A549 (cell line): ENCODE measurements at regions not wholly inside any gene's neighbourhood (a gene's known extent, or its start where the extent isn't known, plus 50 kb on each side); places are given as distances from the start of the nearest gene placed in this dataset.

Experiments
- ATAC-seq, 2 experiments: fragments of 200-7000 bp in 1 of 2; fragments of >200 bp in 1 of 2; cut with Nextera tagmentation in 1 of 2; cut with Tn5 transposase in 1 of 2; 3 replicates each; pipeline versions ENCODE4 v1.8.0 to v1.9.1; 2018 to 2020; ENCODE audit warnings: mild to moderate bottlenecking in 1 of 2, moderate library complexity in 1 of 2
- CTCF ChIA-PET: fragments of 300-600 bp; sonication (Branson Sonifier 250); formaldehyde crosslinking; extraction: SDS; loops from one replicate; lab custom pipeline; 2021; ENCODE audit warnings: antibody characterized with exemption, inconsistent platforms; lab: Yijun Ruan, JAX
- POLR2A ChIA-PET: fragments of 350-600 bp; formaldehyde crosslinking; extraction: SDS; loops from one replicate; lab custom pipeline; 2021; ENCODE audit warnings: antibody characterized with exemption, inconsistent platforms; lab: Yijun Ruan, JAX
- DNase-seq, 2 experiments: peaks; one replicate each; pipeline versions ENCODE4 v3.0.0 to v3.0.0-alpha.2; 2011 to 2016; ENCODE audit warnings: low read depth in 1 of 2, low spot score in 1 of 2
- FAIRE-seq: peaks from 2 replicates; lab custom pipeline; 2011; peaks lifted over from hg19 to GRCh38; lab: Jason Lieb, UNC
- H3K27ac ChIP-seq, 2 experiments: fragments of >200 bp; sonication (Bioruptor Twin); formaldehyde crosslinking; 3 replicates each; pipeline ENCODE4 v1.5.1; 2016 to 2017
- H3K4me1 ChIP-seq: fragments of >200 bp; sonication (Bioruptor Twin); formaldehyde crosslinking; 3 replicates; pipeline ENCODE4 v1.6.1; 2016
- H3K4me2 ChIP-seq: fragments of >200 bp; sonication (Bioruptor Twin); formaldehyde crosslinking; 3 replicates; pipeline ENCODE4 v1.6.1; 2016
- H3K4me3 ChIP-seq: fragments of >200 bp; sonication (Bioruptor Twin); formaldehyde crosslinking; 3 replicates; pipeline ENCODE4 v1.5.1; 2016
- H3K9me3 ChIP-seq: fragments of >200 bp; sonication (Bioruptor Twin); formaldehyde crosslinking; 3 replicates; pipeline ENCODE4 v1.6.1; 2016
- CBX2 ChIP-seq: fragments of 200-600 bp; sonication (generic); IDR thresholded peaks from 2 replicates; pipeline ENCODE4 v1.6.1; 2016; ENCODE audit warnings: low read depth, mild to moderate bottlenecking, borderline replicate concordance
- CHD4 ChIP-seq: fragments of 200-600 bp; sonication (generic); IDR thresholded peaks from 2 replicates; pipeline ENCODE4 v1.6.1; 2016; ENCODE audit warnings: antibody characterized with exemption, mild to moderate bottlenecking, borderline replicate concordance
- EHF ChIP-seq: fragments of 250-450 bp; sonication (Bioruptor Pico); IDR thresholded peaks from 2 replicates; pipeline ENCODE4 v1.5.0; 2020; ENCODE audit warnings: mild to moderate bottlenecking
- EHMT2 ChIP-seq: fragments of 200-600 bp; sonication (generic); IDR thresholded peaks from 2 replicates; pipeline ENCODE4 v1.6.1; 2016; ENCODE audit warnings: antibody characterized with exemption, low read depth, mild to moderate bottlenecking, moderate library complexity
- ELK1 ChIP-seq: fragments of 150-350 bp; IDR thresholded peaks from 2 replicates; pipeline ENCODE4 v1.6.1; 2014; ENCODE audit warnings: low read depth, mild to moderate bottlenecking, low read length
- EP300 ChIP-seq, 2 experiments: fragments of >200 bp; sonication (Bioruptor Twin); formaldehyde crosslinking; IDR thresholded peaks; 2 replicates in 1 of 2; 3 replicates in 1 of 2; pipeline ENCODE4 v1.6.1; 2016 to 2017
- ESRRA ChIP-seq: fragments of 150-350 bp; IDR thresholded peaks from 2 replicates; pipeline ENCODE4 v1.6.1; 2014; ENCODE audit warnings: mild to moderate bottlenecking, low read length, borderline replicate concordance
- HDAC2 ChIP-seq: fragments of 200-600 bp; sonication (generic); IDR thresholded peaks from 2 replicates; pipeline ENCODE4 v1.6.1; 2016
- HEYL ChIP-seq: fragments of 250-450 bp; sonication (Bioruptor Pico); IDR thresholded peaks from 2 replicates; pipeline ENCODE4 v1.8.0; 2021; ENCODE audit warnings: mild to moderate bottlenecking, moderate library complexity
- HOXB13 ChIP-seq: fragments of 250-450 bp; sonication (Bioruptor Pico); IDR thresholded peaks from 2 replicates; pipeline ENCODE4 v1.5.0; 2020; ENCODE audit warnings: low read depth, mild to moderate bottlenecking, moderate library complexity
- HOXB5 ChIP-seq: fragments of 250-450 bp; sonication (Bioruptor Pico); IDR thresholded peaks from 2 replicates; pipeline ENCODE4 v1.5.0; 2020; ENCODE audit warnings: mild to moderate bottlenecking, moderate library complexity
- JUN ChIP-seq, 2 experiments: fragments of >200 bp; sonication (Bioruptor Twin); formaldehyde crosslinking; IDR thresholded peaks; 2 replicates in 1 of 2; 3 replicates in 1 of 2; pipeline ENCODE4 v1.6.1; 2016 to 2017
- KDM1A ChIP-seq: fragments of 200-600 bp; sonication (generic); IDR thresholded peaks from 2 replicates; pipeline ENCODE4 v1.6.1; 2016; ENCODE audit warnings: low read depth, mild to moderate bottlenecking
- MYC ChIP-seq: IDR thresholded peaks from 2 replicates; pipeline ENCODE4 v1.6.1; 2012; ENCODE audit warnings: mild to moderate bottlenecking, inconsistent platforms, low read length, improper control_type of control experiment, borderline replicate concordance
- NFE2L2 ChIP-seq: fragments of 150-350 bp; conservative IDR thresholded peaks from 2 replicates; pipeline ENCODE4 v1.6.1; 2014; ENCODE audit warnings: low read length
- PBX3 ChIP-seq: IDR thresholded peaks from 2 replicates; pipeline ENCODE4 v1.6.1; 2012
- POLR2A ChIP-seq: IDR thresholded peaks from 2 replicates; pipeline ENCODE4 v1.6.1; 2012; ENCODE audit warnings: mild to moderate bottlenecking, low read length
- POLR2AphosphoS2 ChIP-seq: conservative IDR thresholded peaks from 2 replicates; pipeline ENCODE4 v1.6.1; 2012; ENCODE audit warnings: low read length, improper control_type of control experiment, inconsistent platforms
- RAD21 ChIP-seq, 2 experiments: fragments of >200 bp in 1 of 2; sonication (Bioruptor Twin) in 1 of 2; formaldehyde crosslinking in 1 of 2; IDR thresholded peaks in 1 of 2; conservative IDR thresholded peaks in 1 of 2; 2 replicates in 1 of 2; 3 replicates in 1 of 2; pipeline ENCODE4 v1.6.1; 2012 to 2018; ENCODE audit warnings: inconsistent platforms in 1 of 2
- RNF2 ChIP-seq: fragments of 200-600 bp; sonication (generic); IDR thresholded peaks from 2 replicates; pipeline ENCODE4 v1.6.1; 2016; ENCODE audit warnings: low read depth, mild to moderate bottlenecking, antibody characterized with exemption, moderate library complexity, borderline replicate concordance
- SMC3 ChIP-seq: fragments of >200 bp; sonication (Bioruptor Twin); formaldehyde crosslinking; IDR thresholded peaks from 3 replicates; pipeline ENCODE4 v1.6.1; 2018; ENCODE audit warnings: inconsistent platforms
- TFCP2L1 ChIP-seq: fragments of 250-450 bp; sonication (Bioruptor Pico); IDR thresholded peaks from 2 replicates; pipeline ENCODE4 v1.5.0; 2021; ENCODE audit warnings: mild to moderate bottlenecking
- TP53 ChIP-seq: fragments of 250-450 bp; sonication (Bioruptor Pico); IDR thresholded peaks from 2 replicates; pipeline ENCODE4 v1.5.0; 2021; ENCODE audit warnings: mild to moderate bottlenecking, moderate library complexity
- USF2 ChIP-seq: fragments of 450-650 bp; IDR thresholded peaks from 2 replicates; pipeline ENCODE4 v1.6.1; 2014; ENCODE audit warnings: antibody characterized with exemption
- ZSCAN20 ChIP-seq: fragments of 250-450 bp; sonication (Bioruptor Pico); IDR thresholded peaks from 2 replicates; pipeline ENCODE4 v1.8.0; 2022; ENCODE audit warnings: mild to moderate bottlenecking, moderate library complexity
- WGBS: methylation state at CpG from one replicate; pipeline ENCODE4 v1.1.6; 2017; ENCODE audit errors: missing lambda C conversion rate; 5-methylcytosine and 5-hydroxymethylcytosine counted together
- TF ChIP-seq, protein P1 (sequence below): IDR thresholded peaks from 2 replicates; pipeline ENCODE4 v1.6.1; 2012
- TF ChIP-seq, protein P2 (sequence below): IDR thresholded peaks from 2 replicates; pipeline ENCODE4 v1.6.1; 2012; ENCODE audit warnings: low read depth, borderline replicate concordance
- TF ChIP-seq, protein P3 (sequence below): fragments of >200 bp; sonication (Bioruptor Twin); formaldehyde crosslinking; IDR thresholded peaks from 3 replicates; pipeline ENCODE4 v1.6.1; 2016
- TF ChIP-seq, protein P4 (sequence below): fragments of >200 bp; sonication (Bioruptor Twin); formaldehyde crosslinking; IDR thresholded peaks from 3 replicates; pipeline ENCODE4 v1.5.1; 2016

- Histone ChIP-seq H3K4me3 (no peak overlapping the region), H3K27ac (no peak overlapping the region), H3K9me3 (no peaks in the 10 kb centered on the region), H3K4me2 (no peak overlapping the region), H3K4me1 (no peaks in the 10 kb centered on the region)
- ChIA-PET POLR2A (no interaction called here), CTCF (interaction anchor here (1.3 kb wide), 1 partner anchor 9 kb away, joined by 4 read pairs; no protein-coding TSS in a partner anchor)
- no peak for ATAC-seq
- 31% methylated on average over 2 of the region's 2 CpGs for WGBS
- no peak for DNase-seq
- no peak for FAIRE-seq
- TF ChIP-seq HDAC2, result no peak
- no peak for TF ChIP-seq TP53 (CRISPR knock-in tag)
- no peak for TF ChIP-seq HOXB13
- no peak for TF ChIP-seq SMC3
- TF ChIP-seq USF2, result no peak
- TF ChIP-seq POLR2A, result no peak
- TF ChIP-seq RAD21 (conservative IDR thresholded peaks at IDR 0.05 in 1 of 2, IDR thresholded peaks at IDR 0.05 in 1 of 2), result no peak
- TF ChIP-seq HOXB5 (CRISPR knock-in tag), result no peak
- TF ChIP-seq, protein P1, sequence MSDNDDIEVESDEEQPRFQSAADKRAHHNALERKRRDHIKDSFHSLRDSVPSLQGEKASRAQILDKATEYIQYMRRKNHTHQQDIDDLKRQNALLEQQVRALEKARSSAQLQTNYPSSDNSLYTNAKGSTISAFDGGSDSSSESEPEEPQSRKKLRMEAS, result no peak
- no peak for TF ChIP-seq HEYL (CRISPR knock-in tag)
- no peak for TF ChIP-seq EP300 (IDR thresholded peaks at IDR 0.05)
- TF ChIP-seq, protein P2, sequence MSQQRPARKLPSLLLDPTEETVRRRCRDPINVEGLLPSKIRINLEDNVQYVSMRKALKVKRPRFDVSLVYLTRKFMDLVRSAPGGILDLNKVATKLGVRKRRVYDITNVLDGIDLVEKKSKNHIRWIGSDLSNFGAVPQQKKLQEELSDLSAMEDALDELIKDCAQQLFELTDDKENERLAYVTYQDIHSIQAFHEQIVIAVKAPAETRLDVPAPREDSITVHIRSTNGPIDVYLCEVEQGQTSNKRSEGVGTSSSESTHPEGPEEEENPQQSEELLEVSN, result no peak
- TF ChIP-seq, protein P3, sequence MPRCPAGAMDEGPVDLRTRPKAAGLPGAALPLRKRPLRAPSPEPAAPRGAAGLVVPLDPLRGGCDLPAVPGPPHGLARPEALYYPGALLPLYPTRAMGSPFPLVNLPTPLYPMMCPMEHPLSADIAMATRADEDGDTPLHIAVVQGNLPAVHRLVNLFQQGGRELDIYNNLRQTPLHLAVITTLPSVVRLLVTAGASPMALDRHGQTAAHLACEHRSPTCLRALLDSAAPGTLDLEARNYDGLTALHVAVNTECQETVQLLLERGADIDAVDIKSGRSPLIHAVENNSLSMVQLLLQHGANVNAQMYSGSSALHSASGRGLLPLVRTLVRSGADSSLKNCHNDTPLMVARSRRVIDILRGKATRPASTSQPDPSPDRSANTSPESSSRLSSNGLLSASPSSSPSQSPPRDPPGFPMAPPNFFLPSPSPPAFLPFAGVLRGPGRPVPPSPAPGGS, result no peak
- no peak for TF ChIP-seq NFE2L2
- no peak for TF ChIP-seq KDM1A
- no peak for TF ChIP-seq CBX2
- no peak for TF ChIP-seq PBX3
Observed at GRCh38 chr2:126495189-126495588, 160.8 kb upstream of the GYPC start.

DNA sequence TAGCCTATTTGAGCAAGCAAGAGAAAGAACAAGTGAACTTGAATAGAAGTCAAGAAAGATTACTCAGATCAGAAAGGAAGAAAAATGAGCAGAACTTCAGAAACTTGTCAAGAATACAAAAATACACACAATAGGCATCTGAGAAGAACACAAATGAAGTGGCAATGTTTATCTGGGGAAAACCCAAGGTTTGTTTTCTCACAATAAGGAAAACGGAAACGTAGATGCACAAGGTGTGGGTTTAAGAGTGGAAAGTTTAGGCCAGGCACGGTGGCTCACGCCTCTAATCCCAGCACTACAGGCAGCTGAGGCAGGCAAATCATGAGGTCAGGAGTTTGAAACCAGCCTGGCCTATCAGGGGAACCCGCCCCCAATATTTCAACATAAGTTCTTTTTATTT lies 159.5 kb upstream of the GYPC start:
- 13% methylated on average over 5 of the region's 5 CpGs for WGBS
- ChIA-PET POLR2A (no interaction called here), CTCF (no interaction called here)
- H3K9me3 ChIP-seq, result no peaks in the 10 kb centered on the region
- TF ChIP-seq HDAC2 (no peak), EHF (no peak), NFE2L2 (no peak)
- no peak overlapping the region for H3K4me2 ChIP-seq
- H3K4me1 ChIP-seq, result no peaks in the 10 kb centered on the region
- FAIRE-seq (no peak), ATAC-seq (no peak), DNase-seq (no peak)
- H3K27ac ChIP-seq, result no peak overlapping the region
- no peak overlapping the region for H3K4me3 ChIP-seq

GRCh38 chr2:126503476-126503875 lies 152.5 kb upstream of the GYPC start:
- FAIRE-seq (no peak), ATAC-seq (no peak), DNase-seq (no peak)
- no peak overlapping the region for H3K4me2 ChIP-seq
- POLR2A ChIA-PET, result no interaction called here
- 3% methylated on average over 3 of the region's 3 CpGs for WGBS
- no peaks in the 10 kb centered on the region for H3K4me1 ChIP-seq
- no peak overlapping the region for H3K4me3 ChIP-seq
- CTCF ChIA-PET, result interaction anchor here (0.7 to 0.8 kb wide), 2 partner anchors 9 to 258 kb away, joined by 3 to 4 read pairs; no protein-coding TSS in a partner anchor
- no peak overlapping the region for H3K27ac ChIP-seq
- no peaks in the 10 kb centered on the region for H3K9me3 ChIP-seq
- TF ChIP-seq ZSCAN20, result no peak
- TF ChIP-seq EHMT2, result no peak
- TF ChIP-seq ELK1, result no peak
- no peak for TF ChIP-seq RAD21 (conservative IDR thresholded peaks at IDR 0.05 in 1 of 2, IDR thresholded peaks at IDR 0.05 in 1 of 2)
- no peak for TF ChIP-seq TFCP2L1
- no peak for TF ChIP-seq MYC
- TF ChIP-seq RNF2, result no peak
- TF ChIP-seq CHD4, result no peak
- TF ChIP-seq JUN (IDR thresholded peaks at IDR 0.05), result no peak
- no peak for TF ChIP-seq ESRRA
- TF ChIP-seq POLR2AphosphoS2, result no peak
- no peak for TF ChIP-seq POLR2A
- TF ChIP-seq, protein P4, sequence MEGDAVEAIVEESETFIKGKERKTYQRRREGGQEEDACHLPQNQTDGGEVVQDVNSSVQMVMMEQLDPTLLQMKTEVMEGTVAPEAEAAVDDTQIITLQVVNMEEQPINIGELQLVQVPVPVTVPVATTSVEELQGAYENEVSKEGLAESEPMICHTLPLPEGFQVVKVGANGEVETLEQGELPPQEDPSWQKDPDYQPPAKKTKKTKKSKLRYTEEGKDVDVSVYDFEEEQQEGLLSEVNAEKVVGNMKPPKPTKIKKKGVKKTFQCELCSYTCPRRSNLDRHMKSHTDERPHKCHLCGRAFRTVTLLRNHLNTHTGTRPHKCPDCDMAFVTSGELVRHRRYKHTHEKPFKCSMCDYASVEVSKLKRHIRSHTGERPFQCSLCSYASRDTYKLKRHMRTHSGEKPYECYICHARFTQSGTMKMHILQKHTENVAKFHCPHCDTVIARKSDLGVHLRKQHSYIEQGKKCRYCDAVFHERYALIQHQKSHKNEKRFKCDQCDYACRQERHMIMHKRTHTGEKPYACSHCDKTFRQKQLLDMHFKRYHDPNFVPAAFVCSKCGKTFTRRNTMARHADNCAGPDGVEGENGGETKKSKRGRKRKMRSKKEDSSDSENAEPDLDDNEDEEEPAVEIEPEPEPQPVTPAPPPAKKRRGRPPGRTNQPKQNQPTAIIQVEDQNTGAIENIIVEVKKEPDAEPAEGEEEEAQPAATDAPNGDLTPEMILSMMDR, result no peak
